ACHN (cell line): ENCODE measurements at regions not wholly inside any gene's neighbourhood (a gene's known extent, or its start where the extent isn't known, plus 50 kb on each side); places are given as distances from the start of the nearest gene placed in this dataset.
"Not testable (repeated sequence)": the region's sequence is repeated elsewhere in the genome, so short reads cannot be mapped to it uniquely, and the experiment has no call there.

Source experiments
- DNase-seq: peaks from one replicate; pipeline ENCODE4 v3.0.0-alpha.2; 2015
- in situ Hi-C: cut with HindIII; loops from 2 replicates; pipeline ENCODE4 v1.10.0; 2017; ENCODE audit warnings: low sequenced_read_pairs, low pct_ligation_motif_present, low pct_unique_long_range_greater_than_20kb

DNA sequence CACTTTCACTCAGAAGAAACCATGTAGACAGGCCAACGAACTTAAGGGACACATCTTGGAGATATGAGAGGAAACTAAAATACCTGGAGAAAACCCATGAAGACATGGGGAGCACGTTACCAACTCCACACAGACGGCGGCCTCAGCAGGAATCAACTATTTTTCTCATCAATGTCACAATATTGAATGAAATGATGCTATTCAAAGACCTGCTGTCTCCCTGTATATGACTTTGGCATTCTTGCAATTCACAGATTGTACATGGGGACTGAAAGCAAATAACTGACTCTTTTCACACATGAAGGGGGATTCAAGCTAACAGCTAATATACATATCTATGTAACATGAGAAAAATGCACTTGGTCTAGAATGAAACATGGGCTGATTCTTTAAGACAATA lies 869.0 kb downstream of the NXPH1 start:
- in situ Hi-C loops: no loop called here
- DNase-seq: no peak

DNA sequence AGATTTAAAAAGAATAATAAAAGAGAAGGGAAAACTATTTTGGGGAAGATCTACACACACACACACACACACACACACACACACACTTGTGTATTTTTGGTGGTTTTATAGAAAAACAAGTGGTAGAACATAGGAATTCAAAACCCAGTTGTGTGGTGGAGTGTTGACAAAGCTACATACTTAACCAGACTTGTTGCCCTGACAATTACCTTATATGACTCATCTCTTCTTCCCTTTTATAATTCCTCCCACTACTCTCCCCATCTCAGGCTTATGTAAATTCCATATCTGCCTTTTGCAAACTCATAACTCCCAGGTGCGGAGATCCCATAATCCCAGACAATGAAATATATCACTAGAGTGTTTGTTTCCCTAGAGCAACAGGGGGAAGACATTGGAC lies 873.7 kb downstream of the NXPH1 start:
- in situ Hi-C loops: no loop called here
- no peak for DNase-seq

DNA sequence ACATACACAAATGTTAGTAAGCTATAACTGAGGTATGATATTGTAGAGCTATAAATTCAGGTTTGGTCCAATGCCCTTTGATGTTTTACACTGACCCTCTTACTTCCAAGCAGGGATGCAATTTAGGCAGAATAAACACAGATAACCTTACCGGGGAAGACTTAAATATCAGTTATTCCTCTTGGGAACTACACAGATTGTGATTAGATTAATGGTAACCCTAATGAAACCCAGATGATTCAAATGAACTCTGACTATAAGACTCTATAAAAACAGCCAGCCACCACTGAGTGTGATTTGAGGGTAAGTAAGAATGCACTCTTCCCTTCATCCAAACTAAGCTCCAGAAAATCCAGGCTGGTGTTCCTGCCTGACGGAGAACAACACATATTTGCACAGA lies 891.1 kb downstream of the NXPH1 start:
- no peak for DNase-seq
- in situ Hi-C loops: no loop called here

DNA sequence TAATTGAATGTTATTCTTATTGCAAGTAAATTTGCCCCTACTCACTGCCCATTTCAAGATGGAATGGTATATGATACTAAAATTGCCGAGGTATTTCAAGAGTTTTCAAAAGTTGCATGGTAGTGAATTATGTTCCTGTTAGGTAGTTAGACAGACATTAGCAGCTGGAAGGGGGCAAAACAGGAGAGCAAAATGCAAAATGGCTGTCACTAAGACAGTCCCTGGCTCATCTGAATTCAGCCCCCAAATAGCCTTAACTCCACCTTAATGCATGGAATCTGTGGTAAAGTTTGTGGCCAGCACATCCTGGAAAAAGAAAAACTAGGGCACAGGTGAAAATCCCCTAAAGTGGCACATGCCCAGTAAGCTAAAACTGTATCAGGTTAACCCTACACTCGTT lies 894.9 kb downstream of the NXPH1 start:
- in situ Hi-C loops: no loop called here
- no peak for DNase-seq

DNA sequence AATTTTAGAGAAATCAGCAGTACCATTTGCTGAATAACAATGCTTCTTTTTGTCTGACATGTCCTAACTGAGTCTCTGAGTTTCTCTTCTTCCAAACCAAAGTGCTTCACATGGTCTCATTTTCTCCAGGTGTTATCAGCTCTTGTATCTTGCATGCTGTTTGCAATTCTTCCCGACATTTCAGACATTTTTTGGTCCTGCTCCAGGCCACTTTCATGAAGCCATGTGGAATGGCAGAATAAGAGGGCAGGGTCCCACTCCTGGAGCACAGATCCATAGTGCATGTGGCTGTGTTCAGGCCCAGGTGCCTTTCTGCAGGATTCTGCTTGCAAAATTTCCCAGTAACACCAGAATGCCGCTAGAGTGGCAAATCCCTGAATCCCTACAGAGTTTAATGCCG lies 916.2 kb downstream of the NXPH1 start:
- DNase-seq: no peak
- in situ Hi-C loops: no loop called here

DNA sequence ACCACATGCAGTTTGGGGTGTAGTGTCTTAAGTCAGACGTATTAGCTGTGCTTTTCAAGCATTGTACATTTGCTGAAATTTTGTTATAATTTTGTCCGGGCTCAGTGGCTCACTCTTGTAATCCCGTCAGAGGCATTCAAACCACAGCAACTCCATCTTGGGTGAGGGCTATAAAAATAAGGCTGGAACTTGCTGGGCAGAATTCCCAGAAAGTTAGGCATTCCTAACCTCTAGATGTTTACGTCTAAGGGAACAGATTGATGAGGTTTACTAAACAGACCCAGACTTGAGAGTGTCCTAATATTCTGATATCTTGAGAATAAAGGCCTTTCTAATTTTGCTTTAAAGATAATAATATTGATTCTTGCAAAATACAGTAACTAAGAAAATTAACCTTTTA lies 957.8 kb downstream of the NXPH1 start:
- in situ Hi-C loops: no loop called here
- no peak for DNase-seq

DNA sequence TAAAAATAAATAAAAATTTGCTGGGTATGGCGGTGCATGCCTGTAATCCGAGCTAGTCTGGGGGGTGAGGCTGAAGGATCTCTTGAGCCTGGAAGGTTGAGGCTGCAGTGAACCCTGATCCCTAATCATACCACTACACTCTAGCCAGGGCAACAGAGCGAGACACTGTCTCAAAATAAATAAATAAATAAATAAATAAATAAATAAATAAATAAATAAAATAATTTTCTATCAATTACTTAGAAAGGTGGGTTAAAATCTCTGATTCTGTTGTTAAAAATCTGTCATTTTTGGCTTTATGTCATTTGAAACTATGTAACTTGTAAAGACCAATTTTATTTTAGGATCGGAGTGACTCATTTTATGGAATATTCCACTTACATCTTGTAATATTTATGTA lies 958.6 kb downstream of the NXPH1 start:
- DNase-seq: no peak
- in situ Hi-C loops: no loop called here

DNA sequence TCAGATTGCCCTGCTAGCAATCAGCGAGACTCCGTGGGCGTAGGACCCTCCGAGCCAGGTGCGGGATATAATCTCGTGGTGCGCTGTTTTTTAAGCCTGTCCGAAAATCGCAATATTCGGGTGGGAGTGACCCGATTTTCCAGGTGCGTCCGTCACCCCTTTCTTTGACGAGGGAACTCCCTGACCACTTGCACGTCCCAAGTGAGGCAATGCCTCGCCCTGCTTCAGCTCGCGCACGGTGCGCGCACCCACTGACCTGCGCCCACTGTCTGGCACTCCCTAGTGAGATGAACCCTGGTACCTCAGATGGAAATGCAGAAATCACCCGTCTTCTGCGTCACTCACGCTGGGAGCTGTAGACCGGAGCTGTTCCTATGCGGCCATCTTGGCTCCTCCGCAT lies 971.0 kb downstream of the NXPH1 start:
- in situ Hi-C loops: not testable (repeated sequence)

DNA sequence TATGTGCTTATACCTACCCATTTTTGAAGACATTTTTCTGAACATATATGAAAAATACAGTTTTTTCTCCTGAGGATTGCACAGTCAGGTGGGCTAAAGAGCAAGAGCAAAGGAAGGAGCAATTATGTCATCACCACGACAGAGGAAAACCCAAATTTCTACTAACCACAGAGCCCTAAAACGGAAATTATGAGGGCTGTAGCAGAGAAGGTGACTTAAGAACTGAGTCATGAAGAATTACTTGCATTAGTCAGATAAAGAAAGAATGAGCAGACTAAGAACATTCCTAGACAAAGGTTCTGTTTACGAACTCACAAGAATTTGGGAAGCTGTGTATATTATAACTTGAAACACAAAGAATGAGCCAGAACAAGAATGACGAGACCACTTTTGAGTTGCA lies 974.4 kb downstream of the NXPH1 start:
- in situ Hi-C loops: no loop called here
- no peak for DNase-seq

More for the DNA sequence above, 971.0 kb downstream of the NXPH1 start:
- DNase-seq: not testable (repeated sequence)

DNA sequence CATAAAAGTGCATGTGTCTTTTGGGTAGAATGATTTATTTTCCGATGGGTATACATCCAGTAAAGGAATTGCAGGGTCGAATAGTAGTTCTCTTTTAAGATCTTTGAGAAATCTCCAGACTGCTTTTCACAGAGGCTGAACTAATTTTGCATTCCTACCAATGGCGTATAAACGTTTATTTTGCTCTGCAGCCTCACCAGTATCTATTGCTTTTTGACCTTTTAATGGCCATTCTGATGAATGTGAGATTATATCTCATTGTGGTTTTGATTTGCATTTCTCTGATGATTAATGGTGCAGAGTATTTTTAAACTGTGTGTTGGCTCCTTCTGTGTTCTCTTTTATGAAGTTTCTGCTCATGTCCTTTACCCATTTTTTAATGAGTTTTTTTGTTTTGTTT lies 1020.1 kb downstream of the NXPH1 start:
- in situ Hi-C loops: no loop called here
- no peak for DNase-seq

DNA sequence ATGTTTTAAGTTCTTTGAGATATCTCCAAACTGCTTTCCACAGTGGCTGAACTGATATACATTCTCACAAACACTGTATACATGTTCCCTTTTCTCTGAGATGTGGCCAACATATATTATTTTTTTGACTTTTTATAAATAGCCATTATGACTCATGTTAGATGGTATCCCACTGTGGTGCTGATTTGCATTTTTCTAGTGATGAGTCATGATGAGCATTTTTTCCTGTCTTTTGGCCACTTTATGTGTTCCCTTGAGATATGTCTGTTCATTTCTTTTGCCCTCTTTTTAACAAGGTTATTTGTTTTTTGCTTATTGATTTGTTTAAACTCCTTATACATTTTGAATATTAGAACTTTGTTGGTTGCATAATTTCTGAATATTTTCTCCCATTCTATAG lies 1055.1 kb downstream of the NXPH1 start:
- DNase-seq: peak; percentile 76
- in situ Hi-C loops: no loop called here

DNA sequence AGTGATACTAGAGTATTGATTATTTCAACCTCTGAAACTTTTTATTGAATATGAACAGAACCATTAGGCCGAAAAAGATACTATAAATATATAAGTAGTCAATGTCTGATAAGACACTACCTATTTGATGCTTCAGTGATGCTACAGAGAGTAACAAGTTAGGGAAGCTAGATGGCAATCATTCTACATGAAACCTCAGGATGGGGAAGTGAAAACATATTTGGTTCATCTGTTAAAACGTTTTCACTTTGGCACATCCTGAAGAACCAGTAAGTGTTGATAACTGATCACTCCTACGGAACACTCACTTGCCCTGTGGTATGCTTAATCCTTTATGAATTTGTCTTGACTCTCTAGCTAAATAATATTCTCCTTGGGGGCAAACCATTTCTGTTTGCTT lies 1064.9 kb downstream of the NXPH1 start:
- DNase-seq: no peak
- in situ Hi-C loops: no loop called here

DNA sequence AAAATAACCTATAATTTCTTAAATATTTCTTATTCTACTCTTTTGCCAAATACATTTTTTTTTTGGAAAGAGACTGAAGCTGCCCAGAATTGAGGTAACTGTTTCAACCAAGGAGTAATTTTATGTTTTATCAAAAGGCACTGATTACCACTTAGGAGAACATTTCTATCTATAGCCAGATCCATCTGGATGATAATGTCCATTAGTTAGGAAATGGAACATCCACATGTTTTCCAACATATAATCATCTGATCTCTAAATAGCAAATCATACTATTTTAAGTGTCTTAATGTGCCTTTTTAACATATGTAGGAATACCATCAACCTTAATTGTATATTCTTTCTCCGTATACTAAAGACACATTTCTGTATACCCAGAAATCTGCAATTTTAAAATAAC lies 1068.9 kb downstream of the NXPH1 start:
- in situ Hi-C loops: no loop called here
- no peak for DNase-seq

DNA sequence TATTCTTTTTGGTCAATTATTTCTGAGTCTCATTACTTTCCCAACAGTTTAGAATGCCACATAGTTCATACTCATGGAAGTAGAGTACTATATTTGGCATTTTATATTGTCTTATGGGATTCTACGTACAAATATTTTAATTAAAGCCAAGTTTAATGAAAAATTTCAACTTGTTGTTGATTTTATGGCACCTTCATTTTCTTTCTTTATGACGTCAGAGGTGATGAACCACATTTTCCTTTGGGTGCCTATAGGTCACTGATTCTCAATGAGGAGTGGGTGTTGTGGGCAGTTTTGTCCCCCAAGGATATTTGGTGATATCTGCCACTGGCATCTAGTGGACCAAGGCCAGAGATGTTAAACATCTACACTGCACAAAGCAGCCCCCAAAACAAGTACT lies 1071.3 kb downstream of the NXPH1 start:
- in situ Hi-C loops: no loop called here
- no peak for DNase-seq

DNA sequence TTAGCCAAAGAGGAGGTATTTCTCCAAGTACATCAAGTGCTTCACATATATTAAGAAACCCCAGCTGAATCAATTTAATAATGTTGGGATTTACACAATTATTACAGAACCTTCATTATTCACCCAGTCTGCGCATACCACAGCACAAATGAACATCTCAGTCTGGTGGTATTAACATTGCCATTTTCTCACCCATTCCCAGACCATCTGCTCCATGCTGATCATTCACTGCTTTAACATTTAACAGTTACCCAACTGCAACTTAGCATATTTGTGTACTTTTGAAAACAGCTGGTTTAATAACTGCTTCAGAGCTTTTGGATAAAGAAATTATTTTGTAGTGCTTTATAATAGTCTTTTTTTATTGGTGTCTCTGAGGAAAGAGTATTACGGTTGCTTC lies 1072.1 kb downstream of the NXPH1 start:
- no peak for DNase-seq
- in situ Hi-C loops: no loop called here

DNA sequence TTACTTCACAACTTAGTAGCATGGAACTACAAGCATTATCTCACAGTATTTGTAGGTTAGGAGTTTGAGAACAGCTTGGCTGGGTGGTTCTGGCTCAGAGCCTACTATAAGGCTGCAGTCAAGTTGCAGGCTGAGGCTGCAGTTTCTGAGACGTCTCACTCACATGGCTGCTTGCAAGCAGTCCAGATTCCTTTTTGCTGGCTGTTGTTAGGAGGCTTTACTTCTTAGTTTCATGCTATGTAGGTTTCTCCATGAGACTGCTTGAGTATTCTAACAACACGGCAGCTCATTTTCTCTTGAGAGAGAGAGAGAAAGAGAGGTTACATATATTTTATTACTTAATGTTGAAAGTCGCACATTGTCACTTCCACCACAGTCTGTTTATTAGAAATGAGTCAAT lies 1073.9 kb downstream of the NXPH1 start:
- in situ Hi-C loops: no loop called here
- DNase-seq: no peak

DNA sequence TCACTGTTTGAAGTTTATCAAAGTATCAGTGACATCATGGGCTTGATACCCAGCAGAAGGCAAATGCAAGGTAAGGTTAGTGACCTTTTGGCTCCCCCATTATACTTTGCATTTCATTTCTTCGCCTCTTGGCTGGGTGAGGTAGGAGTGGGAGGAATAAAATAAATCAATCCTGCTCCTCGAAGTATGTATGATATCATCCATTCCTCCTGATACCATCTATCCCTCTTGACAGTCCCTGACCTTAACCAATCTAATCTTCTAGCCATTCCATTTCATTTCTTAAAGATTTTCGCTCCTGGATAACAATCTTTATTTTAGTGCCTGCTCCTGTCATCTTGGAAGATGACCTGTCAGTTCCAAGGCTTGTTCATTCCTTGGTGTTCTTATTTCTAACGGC lies 1083.3 kb downstream of the NXPH1 start:
- DNase-seq: no peak
- in situ Hi-C loops: no loop called here

DNA sequence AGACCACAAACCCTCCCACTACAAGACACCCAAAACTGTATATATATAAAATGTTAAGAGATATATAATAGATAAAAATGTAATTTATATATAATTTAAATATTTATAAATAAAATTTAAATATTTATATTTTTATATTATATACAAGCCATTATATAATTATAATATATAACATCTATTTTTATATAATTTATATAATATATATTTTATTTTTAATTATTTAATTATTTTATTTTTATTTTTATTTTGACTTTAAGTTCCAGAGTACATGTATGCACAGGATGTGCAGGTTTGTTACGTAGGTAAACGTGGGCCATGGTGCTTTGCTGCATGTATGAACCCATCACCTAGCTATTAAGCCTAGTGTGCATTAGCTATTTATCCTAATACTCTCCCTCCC lies 1090.2 kb downstream of the NXPH1 start:
- in situ Hi-C loops: no loop called here
- no peak for DNase-seq

DNA sequence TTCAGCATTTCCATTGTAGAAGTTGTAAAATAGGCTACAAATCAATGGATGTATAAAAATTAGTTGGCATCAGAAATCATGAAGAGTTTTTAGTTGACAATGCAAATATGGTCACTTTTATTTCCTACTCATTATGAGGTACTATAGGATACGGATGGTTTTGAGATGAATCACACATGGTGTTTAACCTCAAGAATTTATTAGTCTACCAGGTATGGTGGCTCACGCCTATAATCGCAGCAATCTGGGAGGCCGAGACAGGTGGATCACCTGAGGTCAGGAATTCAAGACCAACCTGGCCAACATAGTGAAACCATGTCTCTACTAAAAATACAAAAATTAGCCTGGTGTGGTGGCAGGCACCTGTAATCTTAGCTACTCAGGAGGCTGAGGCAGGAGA lies 1119.0 kb downstream of the NXPH1 start:
- DNase-seq, in situ Hi-C loops: not testable (repeated sequence)

DNA sequence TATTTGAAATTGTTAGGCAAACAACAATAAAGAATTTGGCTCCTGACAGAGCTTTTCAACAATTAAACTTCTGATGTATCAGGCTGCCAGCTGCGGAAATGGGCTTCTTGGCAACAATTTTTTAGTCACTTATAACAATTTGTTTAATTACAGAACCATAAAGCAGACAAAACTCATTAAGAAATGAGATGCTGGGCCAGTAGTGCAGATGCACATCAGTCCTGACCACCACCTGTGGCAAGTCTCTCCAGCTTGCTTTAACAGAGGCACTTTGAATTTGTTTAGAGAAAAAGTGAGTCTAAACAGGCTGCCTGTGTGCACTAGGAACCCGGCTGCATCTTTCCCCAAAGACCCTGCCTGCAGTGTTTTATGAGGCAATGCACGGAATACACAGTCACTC lies 1124.4 kb downstream of the NXPH1 start:
- in situ Hi-C loops: no loop called here
- no peak for DNase-seq

DNA sequence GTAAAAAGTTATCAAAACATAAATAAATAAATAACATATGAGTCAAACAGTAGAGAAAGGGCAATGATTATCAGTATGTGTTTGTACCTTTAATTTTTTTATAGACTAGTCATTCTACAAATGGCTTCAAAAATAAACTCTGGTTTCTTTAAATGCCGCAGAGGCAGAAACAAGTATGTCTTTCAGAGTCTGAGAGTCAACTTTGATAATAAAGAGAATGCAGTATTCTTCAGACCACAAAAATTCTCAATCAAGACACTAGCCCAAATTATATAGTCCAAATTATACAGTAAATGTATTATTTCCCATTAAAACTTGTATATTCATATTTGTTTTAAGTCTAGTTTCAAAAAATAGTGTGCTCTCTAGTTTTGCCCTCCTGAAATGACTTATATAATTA lies 1142.3 kb downstream of the NXPH1 start:
- DNase-seq: no peak
- in situ Hi-C loops: no loop called here
